NCI-H146 treated with DMSO at 0.1 percent for 48 hours (cell line): ENCODE measurements at regions not wholly inside any gene's neighbourhood (a gene's known extent, or its start where the extent isn't known, plus 50 kb on each side); places are given as distances from the start of the nearest gene placed in this dataset.

Experiments
- DNase-seq: peaks from one replicate; lab custom pipeline; 2025; ENCODE audit not compliant: unreplicated experiment; lab: John Stamatoyannopoulos, UW

GRCh38 chr2:12107939-12108338, 361.5 kb downstream of the LPIN1 start:
- no peak for DNase-seq

DNA sequence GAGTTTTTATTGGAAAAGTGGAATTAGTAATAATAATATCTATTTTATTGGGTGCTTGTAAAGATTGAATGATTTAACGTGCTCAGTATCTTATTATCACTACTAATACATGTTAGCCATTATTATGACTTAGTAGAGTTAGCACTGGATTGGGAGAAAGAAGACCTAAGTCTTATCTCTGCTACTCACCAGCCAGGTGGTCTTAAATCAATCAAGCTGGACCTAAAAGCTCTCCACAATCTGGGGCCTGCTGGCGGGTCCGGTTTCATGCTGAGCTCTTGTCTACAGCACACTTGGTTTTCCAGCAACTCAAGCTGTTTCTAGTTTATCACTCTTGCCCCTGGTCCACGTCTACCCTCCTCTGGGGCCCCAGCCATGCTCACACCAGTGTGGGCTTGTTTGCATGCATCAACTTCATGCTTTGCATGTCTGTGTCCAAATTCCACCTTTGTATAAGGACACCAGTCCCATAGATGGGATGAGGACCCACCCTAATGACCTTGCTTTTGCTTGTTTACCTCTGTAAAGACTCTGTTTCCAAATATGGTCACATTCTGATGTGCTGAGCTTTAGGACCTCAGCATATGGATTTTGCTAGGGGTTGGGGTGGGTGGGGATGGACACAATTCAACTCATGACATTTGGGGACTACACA, 363.1 kb downstream of the LPIN1 start:
- DNase-seq = no peak

- no peak for DNase-seq
Measured at GRCh38 chr2:12110074-12110473, 363.6 kb downstream of the LPIN1 start.

GRCh38 chr2:12110481-12110880, 364.0 kb downstream of the LPIN1 start:
- DNase-seq = no peak

- no peak for DNase-seq
Measured at GRCh38 chr2:12113412-12113811, 367.0 kb downstream of the LPIN1 start.

GRCh38 chr2:12114816-12115215, 368.4 kb downstream of the LPIN1 start:
- no peak for DNase-seq

GRCh38 chr2:12116228-12116750, 369.9 kb downstream of the LPIN1 start:
- DNase-seq = no peak

- no peak for DNase-seq
Measured at GRCh38 chr2:12119841-12120240, 373.4 kb downstream of the LPIN1 start.

GRCh38 chr2:12120281-12121150, 374.1 kb downstream of the LPIN1 start:
- no peak for DNase-seq

DNA sequence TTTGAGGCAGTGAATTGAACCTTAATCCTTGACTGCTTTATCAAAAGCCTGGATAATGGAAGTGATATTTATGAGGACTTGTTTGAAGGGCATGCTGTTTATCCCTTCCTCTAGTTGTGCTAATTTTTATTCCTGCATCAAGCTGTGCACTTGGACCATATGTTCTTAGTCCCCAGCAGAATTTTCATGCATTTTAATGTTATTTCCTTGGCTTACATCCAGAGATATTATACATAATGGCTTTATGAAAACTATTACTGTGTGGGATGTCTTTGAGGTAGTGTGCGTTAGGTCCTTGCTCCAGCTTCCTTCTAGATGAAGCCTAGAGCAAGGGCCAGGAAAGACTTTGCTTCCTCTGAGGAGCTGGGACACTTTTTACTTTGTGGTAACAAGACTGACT, 378.4 kb downstream of the LPIN1 start:
- no peak for DNase-seq

GRCh38 chr2:12126318-12126717, 379.9 kb downstream of the LPIN1 start:
- DNase-seq = no peak

- no peak for DNase-seq
Measured at GRCh38 chr2:12127638-12128037, 381.2 kb downstream of the LPIN1 start.

- DNase-seq = no peak
Measured at GRCh38 chr2:12131975-12132374, 385.5 kb downstream of the LPIN1 start.

DNA sequence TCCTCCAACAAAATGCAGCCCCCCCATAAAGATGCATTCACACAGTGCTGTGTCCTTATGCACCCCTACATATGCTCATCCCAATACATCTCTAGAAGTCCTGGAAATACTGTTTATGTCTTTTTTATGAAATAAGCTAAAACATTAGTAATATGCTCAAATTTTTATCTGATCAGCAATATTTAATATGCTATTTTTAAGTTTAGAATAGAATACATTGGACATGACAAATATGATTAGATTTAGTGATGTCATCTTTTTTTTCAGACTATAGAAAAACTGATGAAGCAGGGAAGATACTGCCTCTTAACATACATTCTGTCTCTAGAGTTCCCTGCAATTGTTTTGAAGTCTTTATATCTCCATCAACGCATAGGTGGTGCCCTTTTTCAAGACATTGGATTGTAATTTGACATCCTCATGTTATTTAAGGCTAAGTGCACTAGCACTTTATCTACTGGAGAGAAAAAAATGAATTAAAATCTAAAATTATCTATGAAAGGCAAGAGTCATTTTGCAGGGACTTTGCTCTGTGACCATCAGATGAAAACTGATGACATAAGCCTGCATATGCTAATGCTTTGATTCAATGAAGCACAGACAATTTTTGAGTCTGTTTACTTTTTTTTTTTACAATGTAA, 395.3 kb downstream of the LPIN1 start:
- no peak for DNase-seq

GRCh38 chr2:12151716-12152115, 405.3 kb downstream of the LPIN1 start:
- no peak for DNase-seq

GRCh38 chr2:12152888-12153287, 406.5 kb downstream of the LPIN1 start:
- no peak for DNase-seq

DNA sequence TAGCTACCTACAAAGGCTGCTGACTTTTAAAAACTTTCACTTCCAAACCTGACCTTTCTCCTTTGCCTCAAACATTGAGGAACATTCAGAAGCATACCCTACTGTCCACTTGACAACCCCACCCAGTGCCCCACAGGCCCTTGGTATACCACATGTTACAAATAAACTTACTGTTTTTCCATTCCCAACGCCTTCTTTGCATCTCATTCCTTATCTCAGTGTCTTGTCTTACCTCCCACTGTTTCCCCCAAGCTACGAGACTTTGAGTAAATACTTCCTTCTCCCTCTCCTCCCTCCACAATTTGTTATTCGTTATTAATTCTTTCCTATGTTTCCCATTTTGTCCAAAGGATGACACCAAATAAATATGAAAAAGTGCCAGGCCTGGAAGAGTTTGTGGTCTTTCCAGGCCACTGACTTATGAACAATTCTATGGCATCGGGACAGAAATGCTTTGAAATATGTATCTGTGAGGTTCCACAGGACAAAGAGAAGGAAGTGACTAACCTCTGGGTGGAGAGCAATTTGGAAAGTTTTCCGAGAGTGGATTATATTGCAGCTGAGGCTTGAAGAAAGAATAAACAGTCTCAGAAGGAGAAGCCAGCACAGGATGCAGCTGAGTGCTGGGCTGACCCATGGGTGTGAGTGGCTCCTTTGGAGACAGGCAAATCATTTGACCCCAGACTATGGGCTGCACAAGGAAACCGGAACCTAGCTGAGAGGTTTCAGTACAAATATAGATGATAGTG, 409.0 kb downstream of the LPIN1 start:
- no peak for DNase-seq

- DNase-seq = no peak
Measured at GRCh38 chr2:12156349-12156748, 409.9 kb downstream of the LPIN1 start.

GRCh38 chr2:12161085-12161484, 414.7 kb downstream of the LPIN1 start:
- DNase-seq = no peak

- DNase-seq = no peak
Measured at GRCh38 chr2:12162269-12163247, 416.1 kb downstream of the LPIN1 start.
